Right kidney (tissue), 1 donor: ENCODE measurements at regions not wholly inside any gene's neighbourhood (a gene's known extent, or its start where the extent isn't known, plus 50 kb on each side); places are given as distances from the start of the nearest gene placed in this dataset.
"Not testable (repeated sequence)": the region's sequence is repeated elsewhere in the genome, so short reads cannot be mapped to it uniquely, and the experiment has no call there.

Experiments
- DNase-seq: peaks from one replicate; pipeline ENCODE4 v3.0.0-alpha.2; 2016

DNA sequence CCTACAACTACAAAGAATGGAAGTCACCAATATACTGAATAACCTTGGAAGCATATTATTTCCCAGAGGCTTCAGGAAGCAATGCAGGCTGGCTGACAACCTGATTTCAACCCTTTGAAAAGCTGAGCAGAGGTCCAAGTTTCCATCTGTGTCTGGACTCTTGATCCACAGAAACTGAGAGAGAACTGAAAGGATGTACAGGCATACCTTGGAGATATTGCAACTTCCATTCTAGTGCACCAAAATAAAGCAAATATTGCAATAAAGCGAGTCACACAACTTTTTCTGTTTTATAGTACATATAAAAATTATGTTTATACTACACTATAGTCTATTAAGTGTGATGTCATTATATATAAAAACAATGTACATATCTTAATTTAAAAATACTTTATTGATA is 85.3 kb downstream of the TYW3 start:
- DNase-seq: no peak

DNA sequence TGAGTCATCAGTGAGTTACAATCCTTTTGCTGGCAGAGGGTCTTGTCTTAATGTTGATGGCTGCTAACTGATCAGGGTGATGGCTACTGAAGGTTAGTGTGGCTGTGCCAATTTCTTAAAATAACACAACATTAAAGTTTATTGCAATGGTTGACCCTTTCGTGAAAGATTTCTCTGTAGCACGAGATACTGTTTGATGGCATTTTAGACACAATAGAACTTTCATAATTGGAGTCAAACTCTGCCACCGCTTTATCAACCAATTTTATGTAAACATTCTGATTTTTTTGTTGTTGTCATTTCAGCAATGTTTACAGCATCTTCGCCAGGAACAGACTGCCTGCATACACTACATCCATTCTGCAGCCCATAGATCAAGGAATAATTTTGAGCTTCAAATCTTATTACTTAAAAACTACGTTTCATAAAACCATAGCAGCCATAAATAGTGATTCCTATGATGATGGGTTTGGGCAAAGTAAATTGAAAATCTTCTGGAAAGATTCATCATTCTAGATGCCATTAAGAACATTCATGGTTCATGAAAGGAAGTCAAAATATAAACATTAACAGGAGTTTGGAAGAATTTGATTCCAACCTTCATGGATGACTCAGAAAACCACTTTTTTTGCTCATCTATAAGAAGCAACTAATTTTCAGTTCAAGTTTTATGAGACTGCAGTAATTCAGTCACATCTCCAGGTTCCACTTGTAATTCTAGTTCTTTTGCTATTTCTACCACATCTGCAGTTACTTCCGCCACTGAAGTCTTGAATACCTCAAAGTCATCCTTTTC is 85.9 kb downstream of the TYW3 start:
- no peak for DNase-seq

DNA sequence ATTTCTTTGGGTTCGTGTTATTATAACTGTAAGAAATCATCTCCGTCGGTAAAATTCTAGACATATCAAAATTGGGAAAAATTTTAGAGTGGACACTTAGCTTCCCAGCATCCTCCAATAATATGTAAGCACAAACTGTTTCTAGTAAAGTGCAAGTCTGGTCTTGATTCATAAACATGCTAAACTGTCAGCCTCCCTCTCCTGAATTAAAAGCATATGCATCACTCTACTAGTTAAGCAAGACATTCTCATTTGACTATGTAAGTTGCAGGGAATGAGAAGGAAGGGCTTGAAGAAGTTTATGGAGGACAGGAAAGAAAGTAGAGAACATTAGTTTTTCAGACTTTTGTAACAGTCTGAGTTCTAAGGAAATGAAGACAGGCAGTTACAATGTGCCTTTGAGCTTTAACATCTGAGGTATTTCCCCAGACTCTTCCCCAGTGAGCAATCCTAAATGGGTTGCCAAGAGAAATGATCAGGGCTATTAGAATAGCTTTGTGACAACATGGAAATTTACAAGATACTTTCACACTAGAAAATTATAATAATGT is 90.0 kb downstream of the TYW3 start:
- DNase-seq: no peak

DNA sequence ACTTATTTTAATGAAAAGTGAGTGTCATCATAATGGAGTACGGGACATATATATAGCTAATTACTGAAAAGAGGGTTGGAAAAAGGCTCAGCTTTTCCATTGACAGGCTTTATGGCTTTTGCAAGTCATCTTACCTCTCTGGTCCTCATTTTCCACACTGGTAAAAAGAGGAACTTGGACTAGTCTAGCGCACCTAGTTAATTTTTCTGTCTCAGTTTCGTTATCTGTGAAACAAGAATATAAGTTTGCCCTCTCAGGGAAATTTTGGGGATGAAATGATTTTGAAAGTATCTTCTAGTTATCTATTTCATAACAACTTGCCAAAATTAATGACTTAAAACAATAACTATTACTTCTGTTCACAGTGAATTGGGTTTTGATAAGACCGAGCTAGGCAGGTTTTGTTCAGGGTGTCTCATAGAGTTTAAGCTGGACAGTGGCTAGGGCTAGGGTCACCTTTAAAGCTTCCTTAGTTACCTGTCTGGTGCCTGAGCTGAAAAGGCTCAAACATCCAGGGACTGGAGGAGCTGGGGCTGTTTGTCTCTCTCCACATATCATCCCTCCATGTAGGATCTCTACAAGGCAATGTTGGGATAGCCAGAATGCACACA is 91.7 kb downstream of the TYW3 start:
- DNase-seq: no peak

DNA sequence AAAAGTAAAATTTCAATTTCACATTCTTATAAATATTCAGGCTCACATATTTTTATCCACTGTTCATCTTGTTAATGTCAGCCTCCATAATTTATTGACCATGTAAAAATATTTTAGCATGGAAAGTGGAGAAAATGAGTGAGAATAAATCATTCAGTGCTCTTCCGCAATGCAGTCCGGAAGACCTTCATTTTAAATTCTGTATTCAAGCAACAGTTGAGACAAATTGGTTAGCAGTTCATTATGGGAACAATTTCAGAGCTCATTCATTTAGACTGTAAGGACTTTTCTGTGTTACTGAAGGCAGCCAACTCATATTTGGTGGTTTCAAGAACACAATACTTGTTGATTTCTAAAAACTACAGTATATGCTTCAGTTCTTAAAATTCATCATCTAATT is 97.8 kb downstream of the TYW3 start:
- DNase-seq: no peak

DNA sequence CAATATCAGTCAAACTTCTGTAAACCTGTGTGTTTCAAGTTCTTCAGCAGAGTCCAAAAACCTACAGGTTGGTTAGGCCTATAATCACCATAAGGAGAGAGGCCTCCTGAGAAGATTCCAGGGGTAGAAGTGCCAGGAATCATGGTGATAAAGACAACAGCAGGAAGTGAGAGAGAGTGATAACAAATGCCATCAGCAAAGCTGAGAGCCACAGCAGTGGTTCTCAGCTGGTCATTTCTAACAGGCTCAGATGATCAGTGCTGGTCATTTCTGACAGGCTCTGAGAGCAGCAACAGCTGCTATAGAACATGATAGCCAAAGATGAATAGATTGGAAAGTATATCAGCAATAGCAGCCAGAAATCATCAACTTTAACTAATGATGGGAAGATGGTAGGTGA is 101.3 kb downstream of the TYW3 start:
- DNase-seq: no peak

DNA sequence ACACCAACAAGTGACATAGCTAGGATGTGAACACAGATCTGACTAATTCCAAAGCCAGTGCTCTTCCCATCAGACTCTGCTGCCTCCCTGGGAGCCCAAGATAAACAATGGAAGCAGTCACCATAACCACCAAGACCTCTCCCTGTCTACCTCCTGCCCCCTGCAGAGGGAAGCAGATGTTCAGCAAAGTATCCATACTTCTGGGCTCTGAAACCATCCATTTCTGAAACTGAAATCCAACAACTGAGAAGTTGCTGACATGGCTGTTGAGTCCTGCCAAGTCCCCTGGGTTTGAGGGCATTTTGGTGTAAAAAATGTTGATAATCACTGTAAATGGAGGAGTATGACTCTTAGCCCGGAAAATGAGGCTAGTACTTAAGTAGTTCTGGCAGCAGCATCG is 102.1 kb downstream of the TYW3 start:
- DNase-seq: no peak

- no peak for DNase-seq
These were observed 109.8 kb downstream of the TYW3 start for GRCh38 chr1:74842726-74843125.

- no peak for DNase-seq
These were observed 114.8 kb downstream of the TYW3 start for GRCh38 chr1:74847715-74848114.

- no peak for DNase-seq
These were observed 120.8 kb downstream of the TYW3 start for GRCh38 chr1:74853756-74854155.

DNA sequence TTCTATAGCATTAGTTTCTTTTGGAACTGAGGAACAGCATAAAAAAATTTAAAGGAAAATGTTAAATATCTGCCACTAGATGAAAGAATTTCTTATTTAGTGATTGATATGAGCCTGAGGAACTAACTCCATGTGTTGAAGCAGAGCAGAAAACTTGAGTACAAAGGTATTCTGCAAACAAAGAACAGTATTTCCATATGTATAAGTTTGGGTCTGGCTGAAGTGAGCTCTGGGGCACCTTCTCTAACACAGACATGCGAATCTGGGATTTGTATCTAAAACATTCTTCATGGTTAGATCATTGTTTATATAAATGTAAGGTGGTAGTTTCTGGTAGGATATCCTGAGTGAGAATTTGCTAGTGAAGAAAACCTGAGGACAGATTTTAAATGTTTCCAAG is 123.2 kb downstream of the TYW3 start:
- DNase-seq: no peak

DNA sequence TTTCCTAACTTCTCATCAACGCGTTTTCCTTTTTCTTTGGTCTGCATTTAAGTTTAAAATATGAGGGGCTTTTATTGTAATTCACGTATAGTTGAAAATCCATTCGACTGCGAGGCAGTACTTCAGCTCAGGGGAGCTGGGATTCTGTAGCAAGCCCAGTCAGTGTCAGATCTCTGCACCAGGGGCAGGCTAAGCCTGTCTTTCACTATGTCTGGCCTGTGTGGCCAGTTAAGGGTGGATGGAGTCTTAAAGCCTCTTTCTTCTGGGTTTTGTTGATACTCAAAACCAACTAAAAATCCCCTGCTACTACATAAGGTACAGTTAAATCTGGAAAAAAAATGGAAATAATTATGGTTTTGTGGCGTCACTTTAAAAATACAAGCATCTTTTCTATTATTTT is 124.7 kb downstream of the TYW3 start:
- no peak for DNase-seq

- DNase-seq: no peak
These were observed 125.2 kb downstream of the TYW3 start for GRCh38 chr1:74858136-74858535.

- no peak for DNase-seq
These were observed 128.9 kb downstream of the TYW3 start for GRCh38 chr1:74861867-74862266.

- no peak for DNase-seq
These were observed 136.8 kb downstream of the TYW3 start for GRCh38 chr1:74869702-74870101.

GRCh38 chr1:74877366-74877765 is 144.4 kb downstream of the TYW3 start:
- not testable (repeated sequence) for DNase-seq

DNA sequence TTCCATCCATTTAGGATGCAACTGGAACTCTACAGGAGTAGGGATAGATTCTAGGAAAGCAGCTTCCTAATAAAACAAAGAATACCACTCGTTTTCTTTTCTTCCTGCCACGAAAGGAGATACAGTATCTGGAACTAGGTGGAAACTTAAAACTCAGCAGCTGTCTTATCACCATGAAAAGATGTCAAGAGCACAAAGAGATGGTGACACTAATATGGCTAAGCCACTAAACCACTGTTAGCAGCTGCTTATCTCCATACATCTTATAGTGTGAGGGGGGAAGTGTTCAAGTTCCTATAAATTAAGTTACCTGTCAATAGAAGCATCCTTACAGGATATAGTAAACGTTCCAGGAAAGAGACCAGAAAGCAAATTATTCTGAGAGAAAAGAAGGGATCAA is 162.5 kb downstream of the TYW3 start:
- no peak for DNase-seq

DNA sequence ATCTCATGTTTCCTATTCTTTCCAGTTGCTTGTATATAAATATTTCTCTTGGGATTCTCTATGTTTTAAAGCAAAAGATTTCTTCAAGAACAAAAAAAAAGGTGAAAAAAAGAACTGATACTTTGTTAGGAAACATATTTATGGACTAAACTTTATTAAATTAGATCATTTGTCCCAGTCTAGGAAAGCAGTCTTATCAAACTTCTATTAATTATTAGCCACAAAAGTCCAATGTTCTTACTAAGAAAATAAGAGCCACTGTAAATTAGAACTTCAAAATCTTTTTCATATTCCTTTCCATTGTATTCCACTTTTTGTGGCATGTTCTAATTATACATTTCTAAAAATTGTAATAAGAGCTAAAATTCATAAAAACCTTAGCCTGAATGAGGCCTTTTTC is 175.2 kb downstream of the TYW3 start:
- DNase-seq: no peak

- no peak for DNase-seq
These were observed 175.8 kb downstream of the TYW3 start for GRCh38 chr1:74908797-74909196.

GRCh38 chr1:74913978-74914377 is 181.0 kb downstream of the TYW3 start:
- no peak for DNase-seq

DNA sequence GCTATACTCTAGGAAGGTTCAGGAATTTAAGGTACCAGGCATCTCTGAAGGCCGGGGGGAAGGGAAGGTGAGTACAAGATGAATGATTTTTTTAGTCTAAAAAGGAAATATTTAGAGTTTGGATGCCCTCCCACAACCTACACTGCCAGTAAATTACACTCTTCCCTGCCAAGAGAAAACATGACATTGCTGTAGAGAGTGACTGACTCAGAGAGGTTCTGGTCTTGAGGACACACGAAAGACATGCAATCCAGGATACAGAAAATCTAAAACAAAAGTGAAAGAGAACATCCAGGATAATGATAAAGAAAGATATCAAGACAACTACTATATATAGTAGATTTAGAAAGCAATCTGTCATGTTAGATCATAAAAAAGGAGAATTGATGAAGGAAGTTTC is 200.5 kb downstream of the TYW3 start:
- DNase-seq: no peak

GRCh38 chr1:74935446-74935845 is 198.7 kb upstream of the LHX8 start:
- no peak for DNase-seq

GRCh38 chr1:74937176-74937575 is 197.0 kb upstream of the LHX8 start:
- DNase-seq: no peak

- no peak for DNase-seq
These were observed 191.1 kb upstream of the LHX8 start for GRCh38 chr1:74943046-74943445.
